ENCODE measurements at regions not wholly inside any gene's neighbourhood (a gene's known extent, or its start where the extent isn't known, plus 50 kb on each side); places are given as distances from the start of the nearest gene placed in this dataset.

DNA sequence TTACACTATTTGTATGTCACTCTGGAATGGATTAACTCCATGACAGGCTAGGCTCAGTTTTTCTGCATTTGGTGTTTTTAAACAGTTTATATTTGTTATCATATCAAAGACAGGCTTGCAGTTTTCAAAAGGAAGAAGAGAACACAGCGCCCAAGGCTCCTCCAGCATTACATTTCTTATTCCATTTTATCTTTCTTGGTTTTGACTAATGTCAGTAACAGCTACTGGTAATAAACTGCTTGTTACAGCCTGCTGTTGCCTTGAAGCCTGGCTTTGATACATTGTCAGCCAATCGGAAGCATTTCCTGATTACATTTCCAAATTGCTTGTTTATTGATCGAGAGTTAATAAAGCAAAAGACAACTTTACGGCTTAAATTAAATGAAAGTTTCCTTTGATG lies 166.0 kb upstream of the MDFIC start:
- 38 to 58% (median 48%) methylated on average over 4 of the region's 4 CpGs for WGBS, 3 donors
- no peak overlapping the region for H3K27ac ChIP-seq
- no peak for DNase-seq
- TF ChIP-seq, protein P1, sequence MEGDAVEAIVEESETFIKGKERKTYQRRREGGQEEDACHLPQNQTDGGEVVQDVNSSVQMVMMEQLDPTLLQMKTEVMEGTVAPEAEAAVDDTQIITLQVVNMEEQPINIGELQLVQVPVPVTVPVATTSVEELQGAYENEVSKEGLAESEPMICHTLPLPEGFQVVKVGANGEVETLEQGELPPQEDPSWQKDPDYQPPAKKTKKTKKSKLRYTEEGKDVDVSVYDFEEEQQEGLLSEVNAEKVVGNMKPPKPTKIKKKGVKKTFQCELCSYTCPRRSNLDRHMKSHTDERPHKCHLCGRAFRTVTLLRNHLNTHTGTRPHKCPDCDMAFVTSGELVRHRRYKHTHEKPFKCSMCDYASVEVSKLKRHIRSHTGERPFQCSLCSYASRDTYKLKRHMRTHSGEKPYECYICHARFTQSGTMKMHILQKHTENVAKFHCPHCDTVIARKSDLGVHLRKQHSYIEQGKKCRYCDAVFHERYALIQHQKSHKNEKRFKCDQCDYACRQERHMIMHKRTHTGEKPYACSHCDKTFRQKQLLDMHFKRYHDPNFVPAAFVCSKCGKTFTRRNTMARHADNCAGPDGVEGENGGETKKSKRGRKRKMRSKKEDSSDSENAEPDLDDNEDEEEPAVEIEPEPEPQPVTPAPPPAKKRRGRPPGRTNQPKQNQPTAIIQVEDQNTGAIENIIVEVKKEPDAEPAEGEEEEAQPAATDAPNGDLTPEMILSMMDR (IDR thresholded peaks at IDR 0.05) = no peak
- no peak for TF ChIP-seq EP300 (IDR thresholded peaks at IDR 0.05)
- TF ChIP-seq POLR2A (IDR thresholded peaks at IDR 0.05) = no peak
- H3K4me1 ChIP-seq (ENCODE audit: insufficient read depth) = no peaks in the 10 kb centered on the region
- no peak overlapping the region for H3K4me3 ChIP-seq
- H3K9me3 ChIP-seq = no peaks in the 10 kb centered on the region
- H3K27me3 ChIP-seq = no peaks in the 10 kb centered on the region
- H3K36me3 ChIP-seq = no peaks in the 10 kb centered on the region
- intact Hi-C loops (cut with DNase I) = no loop called here

DNA sequence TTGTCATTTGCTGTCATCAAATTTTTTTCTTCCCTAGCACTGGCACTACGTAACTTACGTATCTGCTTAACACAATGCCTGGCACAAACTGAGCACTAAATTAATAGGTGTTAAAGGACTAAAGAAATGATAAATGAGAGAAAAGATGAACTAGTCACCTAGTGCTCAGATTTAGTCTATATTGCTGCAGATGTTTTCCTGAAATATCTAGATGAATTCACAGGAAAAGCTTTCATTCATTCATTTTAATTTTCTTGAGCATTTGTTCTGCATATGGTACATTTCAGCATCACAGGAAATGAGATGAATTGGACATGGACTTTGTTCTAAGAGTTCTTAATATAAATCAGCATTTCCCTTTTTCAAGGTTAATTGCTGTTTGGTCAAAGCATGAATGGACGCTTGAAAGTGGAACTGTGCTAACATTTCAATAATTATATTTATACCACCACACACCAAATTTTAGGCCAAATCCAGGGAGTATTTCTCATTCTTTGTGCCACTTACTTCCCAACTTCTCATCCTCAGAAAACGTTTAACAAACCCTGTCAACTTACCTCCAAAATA lies 163.2 kb upstream of the MDFIC start:
- WGBS, 3 donors = 61 to 69% (median 63%) methylated on average over 4 of the region's 4 CpGs
- intact Hi-C loops (cut with DNase I) = no loop called here

DNA sequence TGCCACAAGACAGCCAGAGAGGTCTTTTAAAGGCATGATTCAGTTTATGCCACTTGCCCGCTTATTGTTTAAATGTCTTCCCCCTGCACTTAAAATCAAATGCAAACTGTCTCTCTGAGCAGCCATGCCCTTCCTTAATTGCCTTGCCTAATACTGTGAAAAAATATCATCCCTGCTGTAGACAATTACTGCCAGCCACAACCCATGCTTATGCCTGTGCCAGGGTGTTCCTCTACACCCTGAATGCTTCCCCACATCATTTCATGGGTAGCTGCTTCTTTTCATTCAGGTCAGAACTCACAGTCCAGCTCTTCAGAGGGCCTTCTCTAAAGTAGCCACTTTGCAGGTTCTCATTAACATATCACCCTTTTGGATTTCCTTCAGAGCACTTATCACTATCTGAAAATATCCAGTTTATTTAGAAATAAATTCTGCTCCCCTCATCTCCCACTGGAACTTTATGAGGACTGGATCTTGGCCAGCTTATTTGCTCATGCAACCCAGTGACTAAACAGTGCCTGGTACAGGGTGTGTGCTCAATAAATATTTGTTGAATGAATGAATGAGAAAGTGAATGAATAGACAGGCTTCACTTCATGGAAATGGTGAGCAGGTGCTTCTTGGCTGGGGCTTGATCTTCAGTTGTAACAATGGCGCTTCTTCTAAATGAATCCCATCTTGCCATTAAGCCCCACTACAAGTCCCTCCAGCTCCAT lies 162.4 kb upstream of the MDFIC start:
- TF ChIP-seq, protein P1 (IDR thresholded peaks at IDR 0.05) = no peak
- TF ChIP-seq POLR2A (IDR thresholded peaks at IDR 0.05) (no peak), EP300 (IDR thresholded peaks at IDR 0.05) (no peak)
- WGBS, 3 donors = 96 to 98% (median 97%) methylated on average over 2 of the region's 2 CpGs
- Histone ChIP-seq H3K36me3 (no peaks in the 10 kb centered on the region), H3K27ac (no peak overlapping the region), H3K4me3 (no peak overlapping the region), H3K4me1 (ENCODE audit: insufficient read depth) (no peaks in the 10 kb centered on the region), H3K9me3 (no peaks in the 10 kb centered on the region), H3K27me3 (no peaks in the 10 kb centered on the region)
- intact Hi-C loops (cut with DNase I) = no loop called here
- no peak for DNase-seq

More for the DNA sequence above, 163.2 kb upstream of the MDFIC start:
- TF ChIP-seq, protein P1 (IDR thresholded peaks at IDR 0.05) = no peak
- TF ChIP-seq POLR2A (IDR thresholded peaks at IDR 0.05) (no peak), EP300 (IDR thresholded peaks at IDR 0.05) (no peak)
- Histone ChIP-seq H3K27ac (no peak overlapping the region), H3K4me1 (ENCODE audit: insufficient read depth) (no peaks in the 10 kb centered on the region), H3K36me3 (no peaks in the 10 kb centered on the region), H3K9me3 (no peaks in the 10 kb centered on the region), H3K27me3 (no peaks in the 10 kb centered on the region), H3K4me3 (no peak overlapping the region)
- DNase-seq = no peak

DNA sequence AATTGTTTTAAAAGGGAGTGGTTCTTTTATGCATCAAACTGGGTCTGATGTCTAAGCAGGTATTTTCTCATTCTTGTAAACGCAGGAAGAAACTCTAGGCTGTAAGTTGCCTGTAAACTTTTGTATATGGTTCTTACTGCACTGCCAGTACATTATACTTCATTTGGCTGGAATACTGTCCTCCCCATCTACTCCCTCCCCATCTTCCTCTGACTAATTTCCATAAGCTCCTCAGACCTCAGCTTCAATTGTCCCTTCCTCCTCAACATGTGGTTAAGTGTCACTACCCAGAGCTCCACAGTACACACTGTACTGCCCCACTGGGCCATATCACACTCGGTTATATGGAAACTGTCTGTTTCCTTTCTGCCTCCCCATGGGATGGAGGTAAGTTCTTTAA lies 161.4 kb upstream of the MDFIC start:
- Histone ChIP-seq H3K4me1 (ENCODE audit: insufficient read depth) (no peaks in the 10 kb centered on the region), H3K4me3 (no peak overlapping the region), H3K9me3 (no peaks in the 10 kb centered on the region), H3K27ac (no peak overlapping the region), H3K36me3 (no peaks in the 10 kb centered on the region), H3K27me3 (no peaks in the 10 kb centered on the region)
- DNase-seq = no peak
- intact Hi-C loops (cut with DNase I) = no loop called here
- no peak for TF ChIP-seq EP300 (IDR thresholded peaks at IDR 0.05)
- TF ChIP-seq, protein P1 (IDR thresholded peaks at IDR 0.05) = no peak
- no peak for TF ChIP-seq POLR2A (IDR thresholded peaks at IDR 0.05)
- 85 to 90% (median 89%) methylated on average over 2 of the region's 2 CpGs for WGBS, 3 donors
